Prostate gland (tissue), 2 donors: ENCODE measurements at regions not wholly inside any gene's neighbourhood (a gene's known extent, or its start where the extent isn't known, plus 50 kb on each side); places are given as distances from the start of the nearest gene placed in this dataset.

Experiments
- POLR2A ChIP-seq: fragments of 450-650 bp; IDR thresholded peaks from one replicate; pipeline ENCODE4 v1.6.1; 2016; ENCODE audit warnings: antibody characterized with exemption, mild to moderate bottlenecking
- TF ChIP-seq, protein P1 (sequence below), 4 experiments: fragments of 200-600 bp in 2 of 4; fragments of 450-650 bp in 2 of 4; sonication (generic) in 2 of 4; IDR thresholded peaks; 1 replicate in 3 of 4; 2 replicates in 1 of 4; pipeline ENCODE4 v1.5.1; 2016 to 2019; ENCODE audit warnings: antibody characterized with exemption in 4 of 4, mild to moderate bottlenecking in 2 of 4, moderate library complexity in 2 of 4

DNA sequence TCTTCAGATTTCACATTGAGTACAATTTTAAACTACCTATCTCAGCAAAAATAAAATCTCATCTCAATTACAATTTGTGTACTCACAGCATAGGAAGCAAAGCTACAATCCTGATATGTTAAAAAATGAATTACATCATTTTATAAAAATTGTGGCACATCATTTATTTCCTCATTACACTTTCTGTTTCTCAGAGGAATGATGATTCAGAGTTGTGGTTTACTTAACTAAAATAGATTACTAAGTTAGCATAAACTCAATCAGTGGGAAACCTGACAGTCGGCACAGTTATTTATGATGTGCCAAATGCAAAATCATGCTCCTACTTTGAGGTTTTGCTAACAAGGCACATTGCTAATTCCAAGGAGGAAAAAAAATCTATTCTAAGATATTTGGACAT, 325.0 kb downstream of the FBXO8 start:
- TF ChIP-seq, protein P1, sequence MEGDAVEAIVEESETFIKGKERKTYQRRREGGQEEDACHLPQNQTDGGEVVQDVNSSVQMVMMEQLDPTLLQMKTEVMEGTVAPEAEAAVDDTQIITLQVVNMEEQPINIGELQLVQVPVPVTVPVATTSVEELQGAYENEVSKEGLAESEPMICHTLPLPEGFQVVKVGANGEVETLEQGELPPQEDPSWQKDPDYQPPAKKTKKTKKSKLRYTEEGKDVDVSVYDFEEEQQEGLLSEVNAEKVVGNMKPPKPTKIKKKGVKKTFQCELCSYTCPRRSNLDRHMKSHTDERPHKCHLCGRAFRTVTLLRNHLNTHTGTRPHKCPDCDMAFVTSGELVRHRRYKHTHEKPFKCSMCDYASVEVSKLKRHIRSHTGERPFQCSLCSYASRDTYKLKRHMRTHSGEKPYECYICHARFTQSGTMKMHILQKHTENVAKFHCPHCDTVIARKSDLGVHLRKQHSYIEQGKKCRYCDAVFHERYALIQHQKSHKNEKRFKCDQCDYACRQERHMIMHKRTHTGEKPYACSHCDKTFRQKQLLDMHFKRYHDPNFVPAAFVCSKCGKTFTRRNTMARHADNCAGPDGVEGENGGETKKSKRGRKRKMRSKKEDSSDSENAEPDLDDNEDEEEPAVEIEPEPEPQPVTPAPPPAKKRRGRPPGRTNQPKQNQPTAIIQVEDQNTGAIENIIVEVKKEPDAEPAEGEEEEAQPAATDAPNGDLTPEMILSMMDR (IDR thresholded peaks at IDR 0.05) = no peak
- no peak for TF ChIP-seq POLR2A
